HG03342 (cell line): ENCODE measurements at regions not wholly inside any gene's neighbourhood (a gene's known extent, or its start where the extent isn't known, plus 50 kb on each side); places are given as distances from the start of the nearest gene placed in this dataset.

Experiments used
- ATAC-seq: cut with Tn5 transposase; IDR thresholded peaks from one replicate; pipeline ENCODE4 v1.9.1; 2021; ENCODE audit warnings: mild to moderate bottlenecking, moderate library complexity; ENCODE audit not compliant: unreplicated experiment

GRCh38 chr13:74045583-74045982 is 88.6 kb downstream of the KLF12 start:
- ATAC-seq, result no peak

- ATAC-seq, result no peak
These were observed 91.0 kb downstream of the KLF12 start for GRCh38 chr13:74043237-74043636.

DNA sequence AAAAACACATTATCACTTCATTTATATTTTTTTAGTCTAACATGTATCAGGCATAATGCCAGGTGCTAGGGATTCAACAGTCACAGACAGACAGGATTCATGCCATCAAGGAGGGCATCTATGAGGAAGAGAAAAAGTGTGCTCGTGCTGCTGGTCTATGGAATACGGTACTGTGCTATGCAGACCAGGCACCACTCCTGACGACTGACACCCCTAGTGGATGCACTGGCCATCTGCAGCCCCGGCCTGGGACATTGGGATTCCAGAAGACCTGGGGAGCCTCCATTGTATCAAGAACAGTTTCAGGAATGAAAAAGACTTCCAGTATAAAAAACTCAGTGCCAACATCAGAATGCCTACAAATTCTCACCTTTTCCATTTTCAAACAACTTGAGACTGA is 94.0 kb downstream of the KLF12 start:
- ATAC-seq, result peak; percentile 98

DNA sequence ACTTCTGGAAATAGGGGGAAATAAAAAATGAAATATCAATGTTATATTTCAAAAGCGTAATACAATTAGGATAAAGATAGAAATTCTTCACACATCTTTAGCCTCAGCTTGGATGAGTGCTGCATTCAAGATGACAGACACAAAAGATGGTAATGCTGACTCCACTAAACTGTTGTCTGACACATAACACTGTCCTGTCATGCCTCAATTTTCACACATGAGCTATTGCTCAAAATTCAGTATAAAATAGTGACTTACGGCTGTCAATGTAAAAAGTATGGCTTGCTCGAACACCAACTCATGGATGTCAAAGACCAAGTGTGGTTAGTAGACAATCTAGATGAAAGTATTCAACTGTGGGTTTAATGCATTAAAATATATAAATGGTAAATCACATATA is 94.5 kb downstream of the KLF12 start:
- no peak for ATAC-seq

- no peak for ATAC-seq
These were observed 95.0 kb downstream of the KLF12 start for GRCh38 chr13:74039154-74039553.

DNA sequence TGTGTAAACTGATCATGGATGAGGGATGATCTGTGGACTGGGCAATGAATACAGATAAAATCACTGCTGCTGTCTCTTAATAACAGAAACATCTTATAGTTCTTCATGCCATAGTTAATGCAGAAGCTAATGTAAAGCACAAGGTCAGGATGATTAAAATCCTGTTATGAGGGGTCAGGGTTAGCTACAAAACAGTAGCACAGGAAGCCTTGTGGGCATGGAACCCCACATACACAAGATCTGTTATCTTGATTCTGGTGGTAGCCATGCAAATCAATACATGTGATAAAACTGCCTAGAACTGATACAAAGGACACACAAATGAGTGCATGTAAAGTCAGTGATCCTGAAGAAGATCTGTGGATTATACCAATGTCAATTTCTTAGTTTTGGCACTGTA is 96.4 kb downstream of the KLF12 start:
- ATAC-seq, result no peak

- ATAC-seq, result no peak
These were observed 97.8 kb downstream of the KLF12 start for GRCh38 chr13:74036373-74036772.

- ATAC-seq, result no peak
These were observed 98.3 kb downstream of the KLF12 start for GRCh38 chr13:74035896-74036295.

DNA sequence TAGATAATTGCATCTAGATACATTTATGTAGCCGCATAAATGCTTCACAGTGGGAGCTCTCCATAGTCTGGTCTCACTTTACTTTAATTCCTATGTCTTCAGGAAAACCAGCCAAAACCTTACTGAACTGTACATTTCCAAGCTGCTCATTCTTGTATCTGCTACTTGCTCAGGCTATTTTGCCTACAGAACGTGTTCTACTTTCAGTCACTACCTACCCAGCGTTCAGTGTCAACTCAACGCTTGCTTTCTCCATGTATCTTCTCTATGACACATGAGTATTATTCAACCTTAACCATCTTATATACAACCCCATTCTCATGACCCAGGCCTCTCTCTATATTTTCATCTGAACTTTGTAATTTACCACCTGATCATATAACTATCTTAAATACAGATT is 101.9 kb downstream of the KLF12 start:
- ATAC-seq, result no peak

GRCh38 chr13:74027161-74027779 is 106.9 kb downstream of the KLF12 start:
- ATAC-seq, result peak; percentile 39

- peak; percentile 95 for ATAC-seq
These were observed 107.5 kb downstream of the KLF12 start for GRCh38 chr13:74026753-74027152.

DNA sequence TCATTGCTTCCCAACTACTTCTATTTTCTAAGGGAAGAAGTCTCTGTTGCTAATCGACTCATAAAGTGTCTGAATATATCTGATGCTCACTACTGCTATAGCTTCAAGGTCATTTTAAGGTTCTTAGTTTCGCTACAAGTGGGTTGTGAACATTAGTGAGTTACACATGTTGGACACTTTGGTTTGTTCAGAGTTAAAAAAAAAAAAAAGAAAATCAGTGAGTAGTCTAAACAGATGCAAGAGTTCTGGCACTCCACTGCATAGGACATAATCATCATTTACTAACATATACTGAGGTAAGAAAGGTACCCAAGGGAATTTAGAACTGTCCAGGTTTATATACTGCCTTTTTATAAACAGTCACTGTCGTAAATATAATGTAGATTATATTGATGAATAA is 108.8 kb downstream of the KLF12 start:
- ATAC-seq, result no peak

GRCh38 chr13:74024856-74025255 is 109.3 kb downstream of the KLF12 start:
- no peak for ATAC-seq

- no peak for ATAC-seq
These were observed 109.9 kb downstream of the KLF12 start for GRCh38 chr13:74024314-74024713.

- no peak for ATAC-seq
These were observed 110.7 kb downstream of the KLF12 start for GRCh38 chr13:74023484-74023883.

GRCh38 chr13:74021505-74021904 is 112.7 kb downstream of the KLF12 start:
- ATAC-seq, result no peak

DNA sequence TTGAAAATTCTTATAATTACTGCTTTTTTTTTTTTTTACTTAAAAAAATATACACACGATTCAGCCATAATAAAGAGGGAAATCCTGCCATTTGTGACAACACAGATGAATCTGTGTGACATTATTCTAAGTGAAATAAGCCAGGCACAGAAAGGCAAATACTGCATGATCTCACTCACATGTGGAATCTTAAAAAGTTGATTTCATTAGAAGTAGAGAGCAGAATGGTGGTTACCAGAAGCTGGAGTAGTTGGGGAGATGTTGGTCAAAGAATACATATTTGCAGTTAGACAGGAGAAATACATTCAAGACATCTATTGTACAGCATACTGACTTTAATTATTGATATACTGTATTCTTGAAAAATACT is 116.2 kb downstream of the KLF12 start:
- ATAC-seq, result no peak

DNA sequence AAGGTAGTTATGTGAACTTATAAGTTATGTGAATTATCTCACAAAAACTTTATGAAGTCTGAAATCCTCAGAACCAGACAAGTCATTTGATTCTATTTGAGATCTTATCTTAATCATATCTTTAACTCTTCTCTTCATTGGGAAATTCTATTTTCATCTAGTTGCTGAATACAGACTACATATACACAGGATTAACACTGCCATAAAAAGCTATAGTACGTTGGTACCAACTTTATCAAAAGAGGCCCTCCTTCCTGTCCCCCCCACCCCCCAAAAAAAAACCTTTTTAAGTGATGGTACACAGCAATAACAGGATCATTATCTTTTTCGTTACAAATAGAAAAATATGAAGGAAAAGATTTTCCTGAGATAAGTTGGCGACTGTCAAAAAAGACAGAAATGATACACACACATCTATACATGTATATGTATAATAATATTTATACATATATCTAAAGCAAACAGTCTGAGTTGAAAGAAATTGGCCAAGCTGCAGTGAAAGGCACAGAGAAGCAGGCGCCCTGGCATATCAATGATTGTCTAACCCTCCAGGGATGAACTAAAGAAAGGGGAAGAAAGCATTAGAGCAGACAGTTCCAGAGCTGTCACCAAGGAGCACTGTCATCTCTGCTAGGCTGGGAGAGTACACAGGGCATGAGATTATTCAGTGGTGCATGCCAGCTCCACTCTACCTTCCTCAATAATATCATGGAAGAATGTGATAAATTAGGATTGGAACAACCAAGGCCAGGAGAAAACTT is 116.7 kb downstream of the KLF12 start:
- peak; percentile 55 for ATAC-seq

DNA sequence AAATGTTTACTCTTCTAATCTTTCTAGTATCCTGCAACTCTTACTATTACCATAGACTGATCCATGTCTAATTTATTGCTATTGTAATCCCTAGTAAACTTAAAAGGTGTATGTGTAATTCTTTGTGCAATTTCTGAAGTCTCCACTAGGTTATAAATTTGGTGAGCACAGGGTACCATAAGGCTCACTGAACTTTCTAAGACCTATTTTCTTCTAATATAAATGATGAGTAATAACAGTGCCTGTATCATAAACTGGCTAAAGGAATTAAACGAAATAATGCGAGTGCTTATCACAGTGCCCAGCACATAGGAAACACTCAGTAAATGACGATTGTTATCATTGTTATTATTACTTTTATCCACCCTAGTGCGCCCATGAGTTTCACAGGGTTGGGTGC is 119.1 kb downstream of the KLF12 start:
- peak; percentile 88 for ATAC-seq

DNA sequence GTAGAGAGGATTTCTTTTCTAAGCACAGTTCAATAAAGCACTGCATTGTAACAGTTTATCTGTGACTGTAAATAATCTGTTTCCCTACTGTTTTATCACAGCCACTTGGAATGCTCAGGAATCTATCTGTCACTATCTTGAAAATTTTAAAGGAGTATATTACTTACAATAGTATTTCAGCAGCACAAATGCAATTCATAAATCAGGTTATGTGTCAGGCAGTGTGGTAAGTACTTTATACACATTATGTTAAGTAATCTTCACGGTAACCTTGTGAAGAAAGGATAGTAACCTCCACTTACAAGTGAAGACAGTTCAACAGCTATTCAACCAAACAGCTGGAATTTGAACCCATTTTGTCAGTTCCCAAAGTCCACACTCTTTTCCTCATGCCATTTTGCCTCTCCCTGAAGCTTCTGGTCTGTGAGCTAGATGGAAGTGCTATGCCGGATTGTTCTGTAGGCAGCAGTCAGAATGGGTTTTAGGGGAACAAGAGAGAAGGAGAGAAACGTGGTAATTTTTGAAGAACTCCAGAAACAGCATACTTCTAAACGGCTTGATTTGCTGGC is 125.0 kb downstream of the KLF12 start:
- ATAC-seq, result no peak

DNA sequence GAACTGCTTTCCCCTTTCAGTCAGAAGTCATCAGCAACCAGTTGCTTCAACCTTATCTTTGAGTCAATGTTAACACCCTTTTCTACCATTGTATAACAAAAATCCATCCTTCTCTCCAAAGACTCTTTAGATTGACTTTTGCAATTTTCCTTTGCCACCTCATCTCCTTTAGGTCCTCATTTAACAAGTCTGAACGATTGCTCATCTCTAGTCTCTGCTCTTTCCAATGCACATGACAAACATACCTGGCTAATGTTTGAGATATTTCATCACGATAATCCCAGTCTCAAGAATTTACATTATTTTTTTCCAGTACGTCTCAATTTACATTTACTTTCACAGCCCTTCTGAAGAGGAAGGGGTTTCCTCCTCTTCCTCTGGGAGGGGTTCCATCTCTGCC is 127.5 kb downstream of the KLF12 start:
- no peak for ATAC-seq
